Ascending aorta (tissue), 2 donors: ENCODE measurements at regions not wholly inside any gene's neighbourhood (a gene's known extent, or its start where the extent isn't known, plus 50 kb on each side); places are given as distances from the start of the nearest gene placed in this dataset.

Experiments
- DNase-seq, 2 donors: peaks; one replicate each; pipeline ENCODE4 v3.0.0-alpha.2; 2019; ENCODE audit warnings: low spot score in 2 of 2
- H3K27ac ChIP-seq, 2 donors: fragments of 200-600 bp; sonication (generic); one replicate each; pipeline ENCODE4 v1.5.1; 2016 to 2017; ENCODE audit warnings: mild to moderate bottlenecking in 1 of 2
- H3K27me3 ChIP-seq: fragments of 200-600 bp; sonication (generic); one replicate; pipeline ENCODE4 v1.5.1; 2017
- H3K36me3 ChIP-seq, 2 donors: fragments of 200-600 bp; sonication (generic); one replicate each; pipeline ENCODE4 v1.5.1; 2016
- H3K4me1 ChIP-seq, 2 donors: fragments of 200-600 bp; sonication (generic); one replicate each; pipeline ENCODE4 v1.5.1; 2016 to 2017; ENCODE audit warnings: mild to moderate bottlenecking in 1 of 2
- H3K4me3 ChIP-seq, 2 donors: fragments of 200-600 bp; sonication (generic); one replicate each; pipeline ENCODE4 v1.5.1; 2016 to 2017; ENCODE audit warnings: mild to moderate bottlenecking in 1 of 2
- H3K9me3 ChIP-seq, 2 donors: fragments of 200-600 bp; sonication (generic); one replicate each; pipeline ENCODE4 v1.5.1; 2016
- intact Hi-C: fragments of 100-400 bp; cut with DNase I; formaldehyde crosslinking; loops from one replicate; pipeline ENCODE4 v1.15.1; 2023
- TF ChIP-seq, protein P1 (sequence below), 3 experiments: fragments of 200-600 bp in 2 of 3; fragments of 450-650 bp in 1 of 3; sonication (generic) in 2 of 3; IDR thresholded peaks; one replicate each; pipeline ENCODE4 v1.5.1; 2016 to 2019; ENCODE audit warnings: antibody characterized with exemption in 3 of 3, mild to moderate bottlenecking in 1 of 3, moderate library complexity in 1 of 3

DNA sequence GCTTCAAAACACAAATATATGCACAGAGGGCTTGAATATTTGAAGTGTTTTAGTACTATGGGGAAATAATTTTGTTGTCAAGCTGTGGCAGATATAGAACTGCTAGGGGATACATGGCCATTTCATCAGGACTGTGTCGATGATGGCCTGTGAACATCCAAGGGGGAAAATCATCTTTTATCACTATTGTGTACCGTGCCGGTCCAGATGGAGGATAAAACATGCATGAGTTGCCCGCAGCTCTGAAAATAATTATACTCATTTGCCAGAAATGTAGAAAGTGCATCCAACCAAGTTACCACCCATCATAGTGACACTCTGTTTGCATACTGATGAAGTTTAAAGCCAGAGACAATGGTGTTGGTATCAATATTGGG is 405.9 kb downstream of the ZSWIM6 start:
- Histone ChIP-seq H3K4me3 (no peak overlapping the region), H3K36me3 (no peaks in the 10 kb centered on the region), H3K9me3 (no peaks in the 10 kb centered on the region), H3K27me3 (no peaks in the 10 kb centered on the region), H3K27ac (no peak overlapping the region), H3K4me1 (no peaks in the 10 kb centered on the region)
- no peak for DNase-seq
- intact Hi-C loops: no loop called here
- TF ChIP-seq, protein P1, sequence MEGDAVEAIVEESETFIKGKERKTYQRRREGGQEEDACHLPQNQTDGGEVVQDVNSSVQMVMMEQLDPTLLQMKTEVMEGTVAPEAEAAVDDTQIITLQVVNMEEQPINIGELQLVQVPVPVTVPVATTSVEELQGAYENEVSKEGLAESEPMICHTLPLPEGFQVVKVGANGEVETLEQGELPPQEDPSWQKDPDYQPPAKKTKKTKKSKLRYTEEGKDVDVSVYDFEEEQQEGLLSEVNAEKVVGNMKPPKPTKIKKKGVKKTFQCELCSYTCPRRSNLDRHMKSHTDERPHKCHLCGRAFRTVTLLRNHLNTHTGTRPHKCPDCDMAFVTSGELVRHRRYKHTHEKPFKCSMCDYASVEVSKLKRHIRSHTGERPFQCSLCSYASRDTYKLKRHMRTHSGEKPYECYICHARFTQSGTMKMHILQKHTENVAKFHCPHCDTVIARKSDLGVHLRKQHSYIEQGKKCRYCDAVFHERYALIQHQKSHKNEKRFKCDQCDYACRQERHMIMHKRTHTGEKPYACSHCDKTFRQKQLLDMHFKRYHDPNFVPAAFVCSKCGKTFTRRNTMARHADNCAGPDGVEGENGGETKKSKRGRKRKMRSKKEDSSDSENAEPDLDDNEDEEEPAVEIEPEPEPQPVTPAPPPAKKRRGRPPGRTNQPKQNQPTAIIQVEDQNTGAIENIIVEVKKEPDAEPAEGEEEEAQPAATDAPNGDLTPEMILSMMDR (IDR thresholded peaks at IDR 0.05): no peak

DNA sequence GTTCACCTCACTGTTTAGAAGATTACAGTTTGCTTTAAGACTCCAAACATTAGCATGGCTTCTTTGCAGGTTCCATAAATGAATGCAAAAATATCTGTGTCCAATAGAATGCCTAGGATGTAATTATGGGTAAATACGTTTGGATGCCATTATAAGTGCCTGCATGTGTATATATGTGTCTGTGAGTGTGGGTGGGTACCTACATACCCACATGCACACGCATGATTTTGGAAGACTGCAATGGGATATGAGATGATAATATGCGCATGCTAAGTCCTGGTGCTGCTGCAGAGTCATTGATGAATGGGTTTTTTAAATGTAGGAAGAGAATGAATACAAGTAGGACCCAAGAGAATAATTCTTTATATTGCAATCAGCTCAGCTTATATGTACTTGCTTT is 406.4 kb downstream of the ZSWIM6 start:
- Histone ChIP-seq H3K9me3 (no peaks in the 10 kb centered on the region), H3K27me3 (no peaks in the 10 kb centered on the region), H3K36me3 (no peaks in the 10 kb centered on the region), H3K27ac (no peak overlapping the region), H3K4me1 (no peaks in the 10 kb centered on the region), H3K4me3 (no peak overlapping the region)
- no peak for DNase-seq
- TF ChIP-seq, protein P1 (IDR thresholded peaks at IDR 0.05): no peak
- intact Hi-C loops: no loop called here

- TF ChIP-seq, protein P1 (IDR thresholded peaks at IDR 0.05): no peak
- H3K36me3 ChIP-seq: no peaks in the 10 kb centered on the region
- no peaks in the 10 kb centered on the region for H3K9me3 ChIP-seq
- H3K4me3 ChIP-seq: no peak overlapping the region
- no peak overlapping the region for H3K27ac ChIP-seq
- intact Hi-C loops: no loop called here
- H3K4me1 ChIP-seq: no peaks in the 10 kb centered on the region
- no peaks in the 10 kb centered on the region for H3K27me3 ChIP-seq
- no peak for DNase-seq
Measured at GRCh38 chr5:61744690-61745619, 412.9 kb downstream of the ZSWIM6 start.

DNA sequence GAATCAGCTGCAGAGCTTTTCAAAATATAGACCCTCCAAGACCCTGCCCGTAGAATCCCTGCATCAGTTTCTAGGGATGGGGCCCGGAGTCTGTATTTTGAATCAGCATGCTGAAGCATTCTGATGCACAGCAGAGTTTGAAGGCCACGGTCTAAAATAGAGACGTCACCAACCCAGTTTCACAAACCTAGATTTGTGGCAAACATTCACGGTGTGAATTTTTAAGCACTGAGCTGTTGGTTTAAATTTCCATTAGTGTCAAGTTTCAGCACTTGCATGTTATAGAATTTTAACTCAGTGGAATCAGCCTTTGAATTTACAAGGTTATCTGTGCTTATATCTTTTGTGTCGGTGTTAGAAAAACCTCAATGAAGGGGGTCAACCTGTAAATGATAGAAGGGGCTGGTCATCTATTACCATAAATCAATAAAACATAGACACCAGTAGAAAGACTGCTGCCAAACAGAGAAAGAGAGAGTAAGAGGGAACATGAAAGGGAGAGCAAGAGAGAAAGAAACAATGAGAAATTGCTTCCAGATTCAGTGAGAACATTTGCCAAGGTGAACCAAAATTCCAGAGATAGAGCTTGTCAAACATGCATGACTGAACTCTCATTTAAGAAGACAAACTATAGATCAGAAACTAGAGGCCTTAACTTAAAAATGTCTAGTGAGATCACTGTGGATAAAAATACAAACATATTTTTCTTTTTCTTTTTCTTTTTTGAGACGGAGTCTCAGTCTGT is 414.9 kb downstream of the ZSWIM6 start:
- TF ChIP-seq, protein P1 (IDR thresholded peaks at IDR 0.05): no peak
- Histone ChIP-seq H3K4me3 (no peak overlapping the region), H3K36me3 (no peaks in the 10 kb centered on the region), H3K27ac (no peak overlapping the region), H3K27me3 (no peaks in the 10 kb centered on the region), H3K4me1 (no peaks in the 10 kb centered on the region), H3K9me3 (no peaks in the 10 kb centered on the region)
- intact Hi-C loops: no loop called here
- DNase-seq: no peak

GRCh38 chr5:61748121-61748520 is 416.1 kb downstream of the ZSWIM6 start:
- Histone ChIP-seq H3K27me3 (no peaks in the 10 kb centered on the region), H3K4me1 (no peaks in the 10 kb centered on the region), H3K4me3 (no peak overlapping the region), H3K36me3 (no peaks in the 10 kb centered on the region), H3K27ac (no peak overlapping the region), H3K9me3 (no peaks in the 10 kb centered on the region)
- TF ChIP-seq, protein P1 (IDR thresholded peaks at IDR 0.05): no peak
- intact Hi-C loops: no loop called here
- no peak for DNase-seq
